IMR-90 (cell line): ENCODE measurements at regions not wholly inside any gene's neighbourhood (a gene's known extent, or its start where the extent isn't known, plus 50 kb on each side); places are given as distances from the start of the nearest gene placed in this dataset.

ENCODE experiments used
- ATAC-seq: fragments of 200-7000 bp; cut with Tn5 transposase; 2 replicates; pipeline ENCODE4 v1.9.1; 2020; ENCODE audit warnings: low read depth, mild to moderate bottlenecking, moderate library complexity
- BruUV-seq: library from RNA; stranded (reverse); fragments of 400-500 nt; replicated peaks from 2 replicates; lab custom pipeline; 2021; lab: Mats Ljungman, UMichigan
- CTCF ChIA-PET: fragments of 300-600 bp; formaldehyde crosslinking; extraction: SDS; loops from one replicate; lab custom pipeline; 2021; ENCODE audit warnings: antibody characterized with exemption; lab: Yijun Ruan, JAX
- POLR2A ChIA-PET: fragments of 300-600 bp; sonication (Branson Sonifier 250); formaldehyde crosslinking; loops from one replicate; lab custom pipeline; 2022; ENCODE audit warnings: antibody characterized with exemption; ENCODE audit not compliant: unreplicated experiment; lab: Charles Lee
- DNase-seq: peaks from one replicate; pipeline ENCODE4 v3.0.0; 2013
- H2AFZ ChIP-seq: replicated peaks from 2 replicates; pipeline ENCODE3; 2013; ENCODE audit warnings: low read length, mild to moderate bottlenecking; ENCODE audit not compliant: poor library complexity
- H2AK5ac ChIP-seq: 2 replicates; pipeline ENCODE4 v1.6.1; 2013; ENCODE audit warnings: low read depth, low read length, inconsistent platforms
- H2AK9ac ChIP-seq: replicated peaks from 2 replicates; pipeline ENCODE3; 2013; ENCODE audit warnings: mild to moderate bottlenecking, low read depth, low read length, moderate library complexity; ENCODE audit not compliant: poor library complexity
- H2BK120ac ChIP-seq: 2 replicates; pipeline ENCODE4 v1.6.1; 2013; ENCODE audit warnings: low read depth, low read length, inconsistent platforms
- H2BK15ac ChIP-seq: 3 replicates; pipeline ENCODE4 v1.6.1; 2013; ENCODE audit warnings: low read depth, low read length, inconsistent platforms
- H2BK20ac ChIP-seq: 2 replicates; pipeline ENCODE4 v1.6.1; 2013; ENCODE audit warnings: low read depth, mild to moderate bottlenecking, inconsistent platforms, low read length, moderate library complexity
- H2BK5ac ChIP-seq: 2 replicates; pipeline ENCODE4 v1.6.1; 2013; ENCODE audit warnings: mild to moderate bottlenecking, low read depth, low read length, inconsistent platforms; ENCODE audit not compliant: poor library complexity, severe bottlenecking
- H3K14ac ChIP-seq: replicated peaks from 2 replicates; pipeline ENCODE4 v1.6.1; 2013; ENCODE audit warnings: low read depth, low read length, inconsistent platforms
- H3K18ac ChIP-seq: 2 replicates; pipeline ENCODE4 v1.6.1; 2013; ENCODE audit warnings: low read depth, low read length, control low read depth
- H3K23ac ChIP-seq: 2 replicates; pipeline ENCODE4 v1.6.1; 2013; ENCODE audit warnings: low read depth, low read length, inconsistent platforms
- H3K27ac ChIP-seq: 2 replicates; pipeline ENCODE4 v1.5.1; 2013; ENCODE audit warnings: mild to moderate bottlenecking, control low read depth, low read length; ENCODE audit not compliant: insufficient read depth
- H3K27me3 ChIP-seq: 2 replicates; pipeline ENCODE4 v1.6.1; 2013; ENCODE audit warnings: low read length; ENCODE audit not compliant: control insufficient read depth, insufficient read depth
- H3K36me3 ChIP-seq: 2 replicates; pipeline ENCODE4 v1.6.1; 2013; ENCODE audit warnings: low read length, mixed read lengths; ENCODE audit not compliant: control insufficient read depth, insufficient read depth
- H3K4ac ChIP-seq: 2 replicates; pipeline ENCODE4 v1.6.1; 2013; ENCODE audit warnings: low read depth, low read length, inconsistent platforms
- H3K4me1 ChIP-seq: 2 replicates; pipeline ENCODE4 v1.6.1; 2013; ENCODE audit warnings: low read length, mixed read lengths; ENCODE audit not compliant: control insufficient read depth, insufficient read depth
- H3K4me2 ChIP-seq: 2 replicates; pipeline ENCODE4 v1.6.1; 2013; ENCODE audit warnings: low read depth, mild to moderate bottlenecking, control low read depth, low read length, moderate library complexity
- H3K4me3 ChIP-seq: 2 replicates; pipeline ENCODE4 v1.5.1; 2013; ENCODE audit warnings: low read depth, mild to moderate bottlenecking, control low read depth, low read length, moderate library complexity; ENCODE audit not compliant: insufficient read depth
- H3K56ac ChIP-seq: 2 replicates; pipeline ENCODE4 v1.6.1; 2013; ENCODE audit warnings: low read length, inconsistent platforms; ENCODE audit not compliant: insufficient read depth; ENCODE audit errors: extremely low read depth
- H3K79me1 ChIP-seq, 2 experiments: 2 replicates each; pipeline ENCODE4 v1.6.1; 2013; ENCODE audit warnings: low read length in 2 of 2, inconsistent platforms in 1 of 2, low read depth in 1 of 2
- H3K9ac ChIP-seq: 2 replicates; pipeline ENCODE4 v1.6.1; 2013; ENCODE audit warnings: low read depth, low read length, control low read depth
- H3K9me1 ChIP-seq: 2 replicates; pipeline ENCODE4 v1.6.1; 2013; ENCODE audit warnings: low read length, inconsistent platforms; ENCODE audit not compliant: insufficient read depth
- H3K9me3 ChIP-seq: 2 replicates; pipeline ENCODE4 v1.6.1; 2013; ENCODE audit warnings: low read length; ENCODE audit not compliant: control insufficient read depth, insufficient read depth
- H4K20me1 ChIP-seq: 2 replicates; pipeline ENCODE4 v1.6.1; 2013; ENCODE audit warnings: low read length, inconsistent platforms; ENCODE audit not compliant: insufficient read depth
- H4K5ac ChIP-seq: 2 replicates; pipeline ENCODE4 v1.6.1; 2013; ENCODE audit warnings: mild to moderate bottlenecking, low read depth, low read length, control low read depth
- H4K8ac ChIP-seq, 2 experiments: 2 replicates each; pipeline ENCODE4 v1.6.1; 2013; ENCODE audit warnings: low read depth in 2 of 2, low read length in 2 of 2, control low read depth in 1 of 2, inconsistent platforms in 1 of 2
- H4K91ac ChIP-seq: 2 replicates; pipeline ENCODE4 v1.6.1; 2013; ENCODE audit warnings: low read depth, low read length, inconsistent platforms; ENCODE audit not compliant: insufficient read depth
- CEBPB ChIP-seq: IDR thresholded peaks from 2 replicates; pipeline ENCODE4 v1.6.1; 2012; ENCODE audit warnings: low read depth, low read length, improper control_type of control experiment
- CTCF ChIP-seq: conservative IDR thresholded peaks from 2 replicates; pipeline ENCODE4 v1.5.1; 2012; ENCODE audit warnings: mild to moderate bottlenecking, low read depth, low read length, improper control_type of control experiment
- ELK1 ChIP-seq: fragments of 150-350 bp; IDR thresholded peaks from 2 replicates; pipeline ENCODE4 v1.6.1; 2016; ENCODE audit warnings: low read depth, mild to moderate bottlenecking, low read length, moderate library complexity, borderline replicate concordance
- MAFK ChIP-seq: IDR thresholded peaks from 2 replicates; pipeline ENCODE4 v1.6.1; 2012; ENCODE audit warnings: low read depth, low read length, improper control_type of control experiment
- MAZ ChIP-seq: IDR thresholded peaks from 2 replicates; pipeline ENCODE4 v1.6.1; 2012; ENCODE audit warnings: low read depth, mild to moderate bottlenecking, low read length, improper control_type of control experiment, moderate library complexity, borderline replicate concordance
- NFE2L2 ChIP-seq: fragments of 150-350 bp; IDR thresholded peaks from 2 replicates; pipeline ENCODE4 v1.6.1; 2016; ENCODE audit warnings: low read depth, mild to moderate bottlenecking, low read length
- RCOR1 ChIP-seq: IDR thresholded peaks from 2 replicates; pipeline ENCODE4 v1.6.1; 2012; ENCODE audit warnings: mild to moderate bottlenecking, low read length, improper control_type of control experiment; ENCODE audit not compliant: insufficient replicate concordance
- RFX5 ChIP-seq: IDR thresholded peaks from 2 replicates; pipeline ENCODE4 v1.8.0; 2012; ENCODE audit warnings: low read depth, mild to moderate bottlenecking, low read length, moderate library complexity
- WGBS, 2 experiments: methylation state at CpG; one replicate each; pipeline versions ENCODE4 v1.1.5 to v1.1.7; 2013; ENCODE audit warnings: missing lambda C conversion rate in 2 of 2; ENCODE audit not compliant: insufficient read length in 1 of 2; ENCODE audit errors: extremely low coverage in 2 of 2; 5-methylcytosine and 5-hydroxymethylcytosine counted together
- dilution Hi-C: fragments of 300-500 bp; cut with HindIII; formaldehyde crosslinking; loops from one replicate; pipeline ENCODE4 v1.14.3; 2018; ENCODE audit warnings: low sequenced_read_pairs; ENCODE audit not compliant: unreplicated experiment
- in situ Hi-C: fragments of 300-500 bp; cut with MboI; formaldehyde crosslinking; loops from 3 replicates; pipeline ENCODE4 v1.14.3; 2019; ENCODE audit warnings: low sequenced_read_pairs, inconsistent platforms, mixed read lengths
- intact Hi-C: fragments of 100-400 bp; cut with micrococcal nuclease; formaldehyde crosslinking; loops from 2 replicates; pipeline ENCODE4 v1.10.0; 2022

- no peak overlapping the region for H2BK120ac ChIP-seq
- H3K36me3 ChIP-seq: no peaks in the 10 kb centered on the region
- H3K27me3 ChIP-seq: no peaks in the 10 kb centered on the region
- no CpG with 5 or more reads among the region's 13 CpGs for WGBS, 2 experiments
- H3K9ac ChIP-seq: no peak overlapping the region
- H3K4me1 ChIP-seq: no peaks in the 10 kb centered on the region
- in situ Hi-C loops (no loop called here), intact Hi-C loops (no loop called here), dilution Hi-C loops (no loop called here)
- H3K4me3 ChIP-seq: peak overlapping the region; percentile 42; the same call in 1 of the 2 replicates
- no peaks in the 10 kb centered on the region for H3K79me1 ChIP-seq
- ATAC-seq (no peak), DNase-seq (no peak)
- no TSS peak for BruUV-seq
- no peak overlapping the region for H3K56ac ChIP-seq
- no peak overlapping the region for H2BK15ac ChIP-seq
- peak overlapping the region; percentile 85 for H3K4me2 ChIP-seq
- ChIA-PET POLR2A (no interaction called here), CTCF (no interaction called here)
- H2AK5ac ChIP-seq: no peak overlapping the region
- H3K23ac ChIP-seq: no peak overlapping the region
- no peaks in the 10 kb centered on the region for H4K20me1 ChIP-seq
- TF ChIP-seq ELK1 (no peak), CEBPB (no peak), RCOR1 (no peak), NFE2L2 (no peak), MAFK (no peak), CTCF (no peak), RFX5 (no peak), MAZ (no peak)
- no peak overlapping the region for H4K91ac ChIP-seq
- H3K27ac ChIP-seq: no peak overlapping the region
- H3K18ac ChIP-seq: no peak overlapping the region
- no peak overlapping the region for H3K4ac ChIP-seq
- no peak overlapping the region for H4K8ac ChIP-seq
- H3K14ac ChIP-seq: no peak overlapping the region
- no peak overlapping the region for H2AFZ ChIP-seq
- no peak overlapping the region for H2BK20ac ChIP-seq
- no peaks in the 10 kb centered on the region for H3K9me1 ChIP-seq
- no peak overlapping the region for H4K5ac ChIP-seq
- H2AK9ac ChIP-seq: no peak overlapping the region
- H2BK5ac ChIP-seq: no peak overlapping the region
- no peaks in the 10 kb centered on the region for H3K9me3 ChIP-seq
These were observed 176.6 kb downstream of the TRIM27 start for GRCh38 chr6:28747083-28747630.
